LNCaP clone FGC (cell line): ENCODE measurements at regions not wholly inside any gene's neighbourhood (a gene's known extent, or its start where the extent isn't known, plus 50 kb on each side); places are given as distances from the start of the nearest gene placed in this dataset.

Experiments
- DNase-seq: peaks from one replicate; pipeline ENCODE4 v3.0.0-alpha.2; 2011; ENCODE audit warnings: low read depth
- H3K4me3 ChIP-seq: 2 replicates; pipeline ENCODE4 v1.5.1; 2011; ENCODE audit warnings: mild to moderate bottlenecking, low read depth, low read length, control low read depth
- CTCF ChIP-seq: IDR thresholded peaks from 2 replicates; pipeline ENCODE4 v1.5.1; 2012; ENCODE audit warnings: mild to moderate bottlenecking; ENCODE audit not compliant: control insufficient read depth, insufficient read depth; ENCODE audit errors: extremely low read depth

- no peak overlapping the region for H3K4me3 ChIP-seq
- DNase-seq: no peak
- no peak for TF ChIP-seq CTCF
Observed at GRCh38 chr15:81814882-81815455, 230.8 kb downstream of the MEX3B start.

GRCh38 chr15:81813215-81813614 is 232.6 kb downstream of the MEX3B start:
- DNase-seq: no peak
- no peak overlapping the region for H3K4me3 ChIP-seq
- peak; percentile 74 for TF ChIP-seq CTCF

- TF ChIP-seq CTCF: no peak
- no peak for DNase-seq
- no peak overlapping the region for H3K4me3 ChIP-seq
Observed at GRCh38 chr15:81812456-81812855, 233.4 kb downstream of the MEX3B start.

- no peak for TF ChIP-seq CTCF
- H3K4me3 ChIP-seq: no peak overlapping the region
- DNase-seq: no peak
Observed at GRCh38 chr15:81811736-81812135, 234.1 kb downstream of the MEX3B start.

- H3K4me3 ChIP-seq: no peak overlapping the region
- peak; percentile 67 for TF ChIP-seq CTCF
- peak; percentile 45 for DNase-seq
Observed at GRCh38 chr15:81809543-81809942, 236.3 kb downstream of the MEX3B start.

GRCh38 chr15:81807806-81808205 is 238.0 kb downstream of the MEX3B start:
- no peak for TF ChIP-seq CTCF
- no peak for DNase-seq

GRCh38 chr15:81807186-81807585 is 238.6 kb downstream of the MEX3B start:
- DNase-seq: no peak
- TF ChIP-seq CTCF: no peak
- no peak overlapping the region for H3K4me3 ChIP-seq

More at GRCh38 chr15:81807806-81808205, 238.0 kb downstream of the MEX3B start:
- H3K4me3 ChIP-seq: no peak overlapping the region
